ENCODE measurements at regions not wholly inside any gene's neighbourhood (a gene's known extent, or its start where the extent isn't known, plus 50 kb on each side); places are given as distances from the start of the nearest gene placed in this dataset.
A peak's percentile ranks its signal among the peaks of the same experiment; 100 is the strongest.

- DNase-seq, result no peak
- intact Hi-C loops (cut with DNase I; ENCODE audit: low total_unique reads) (no loop called here), in situ Hi-C loops (cut with MboI; ENCODE audit: low pct_ligation_motif_present in 1 of 4, low pct_unique_long_range_greater_than_20kb in 1 of 4, low sequenced_read_pairs in 3 of 4) (no loop called here)
- H3K27me3 ChIP-seq, result no peaks in the 10 kb centered on the region
- no peak overlapping the region for H3K4me3 ChIP-seq
- peak overlapping the region in 1 of 4 donors; percentile 48 for H3K27ac ChIP-seq
- no peaks in the 10 kb centered on the region for H3K9me3 ChIP-seq
- WGBS, 2 donors (ENCODE audit: low coverage in 1 of 2), result 87 to 89% methylated on average over 3 of the region's 3 CpGs
- H3K4me1 ChIP-seq, result no peaks in the 10 kb centered on the region
- no peaks in the 10 kb centered on the region for H3K36me3 ChIP-seq
- TF ChIP-seq CTCF (IDR thresholded peaks at IDR 0.05) (no peak), POLR2A (IDR thresholded peaks at IDR 0.05) (no peak), EP300 (IDR thresholded peaks at IDR 0.05; ENCODE audit: low read depth) (no peak), POLR2AphosphoS5 (IDR thresholded peaks at IDR 0.05) (no peak)
Measured at GRCh38 chr2:196535061-196535460, 104.5 kb upstream of the CCDC150 start.

- Histone ChIP-seq H3K27me3 (no peaks in the 10 kb centered on the region), H3K9me3 (no peaks in the 10 kb centered on the region), H3K27ac (no peak overlapping the region), H3K36me3 (no peaks in the 10 kb centered on the region), H3K4me3 (no peak overlapping the region), H3K4me1 (no peaks in the 10 kb centered on the region)
- WGBS, 2 donors (ENCODE audit: low coverage in 1 of 2), result 10 to 16% methylated on average over 1 of the region's 1 CpG
- TF ChIP-seq EP300 (IDR thresholded peaks at IDR 0.05; ENCODE audit: low read depth) (no peak), CTCF (IDR thresholded peaks at IDR 0.05) (no peak), POLR2AphosphoS5 (IDR thresholded peaks at IDR 0.05) (no peak), POLR2A (IDR thresholded peaks at IDR 0.05) (no peak)
- DNase-seq, result no peak
- in situ Hi-C loops (cut with MboI; ENCODE audit: low pct_ligation_motif_present in 1 of 4, low pct_unique_long_range_greater_than_20kb in 1 of 4, low sequenced_read_pairs in 3 of 4), result no loop called here
- intact Hi-C loops (cut with DNase I; ENCODE audit: low total_unique reads), result no loop called here
Measured at GRCh38 chr2:196535742-196536141, 103.8 kb upstream of the CCDC150 start.

GRCh38 chr2:196537311-196537710, 102.2 kb upstream of the CCDC150 start:
- H3K4me3 ChIP-seq, result no peak overlapping the region
- no peaks in the 10 kb centered on the region for H3K9me3 ChIP-seq
- in situ Hi-C loops (cut with MboI; ENCODE audit: low pct_ligation_motif_present in 1 of 4, low pct_unique_long_range_greater_than_20kb in 1 of 4, low sequenced_read_pairs in 3 of 4), result no loop called here
- 85% methylated on average over 7 to 8 of the region's 8 CpGs for WGBS, 2 donors (ENCODE audit: low coverage in 1 of 2)
- intact Hi-C loops (cut with DNase I; ENCODE audit: low total_unique reads), result no loop called here
- no peaks in the 10 kb centered on the region for H3K36me3 ChIP-seq
- no peak for DNase-seq
- H3K27ac ChIP-seq, result no peak overlapping the region
- TF ChIP-seq POLR2A (IDR thresholded peaks at IDR 0.05) (no peak), EP300 (IDR thresholded peaks at IDR 0.05; ENCODE audit: low read depth) (no peak), CTCF (IDR thresholded peaks at IDR 0.05) (no peak), POLR2AphosphoS5 (IDR thresholded peaks at IDR 0.05) (no peak)
- no peaks in the 10 kb centered on the region for H3K27me3 ChIP-seq
- H3K4me1 ChIP-seq, result no peaks in the 10 kb centered on the region

- no peak overlapping the region for H3K4me3 ChIP-seq
- intact Hi-C loops (cut with DNase I; ENCODE audit: low total_unique reads) (no loop called here), in situ Hi-C loops (cut with MboI; ENCODE audit: low pct_ligation_motif_present in 1 of 4, low pct_unique_long_range_greater_than_20kb in 1 of 4, low sequenced_read_pairs in 3 of 4) (no loop called here)
- H3K4me1 ChIP-seq, result no peaks in the 10 kb centered on the region
- H3K27me3 ChIP-seq, result no peaks in the 10 kb centered on the region
- WGBS, 2 donors (ENCODE audit: low coverage in 1 of 2), result 51 to 60% methylated on average over 1 to 4 of the region's 4 CpGs
- no peak for DNase-seq
- no peak overlapping the region for H3K27ac ChIP-seq
- no peak for TF ChIP-seq POLR2A (IDR thresholded peaks at IDR 0.05)
- no peak for TF ChIP-seq CTCF (IDR thresholded peaks at IDR 0.05)
- no peak for TF ChIP-seq EP300 (IDR thresholded peaks at IDR 0.05; ENCODE audit: low read depth)
- TF ChIP-seq POLR2AphosphoS5 (IDR thresholded peaks at IDR 0.05), result no peak
- no peaks in the 10 kb centered on the region for H3K9me3 ChIP-seq
- no peaks in the 10 kb centered on the region for H3K36me3 ChIP-seq
Measured at GRCh38 chr2:196538189-196538588, 101.3 kb upstream of the CCDC150 start.

All from transverse colon (tissue), 4 donors.